ENCODE measurements at regions not wholly inside any gene's neighbourhood (a gene's known extent, or its start where the extent isn't known, plus 50 kb on each side); places are given as distances from the start of the nearest gene placed in this dataset.
A peak's percentile ranks its signal among the peaks of the same experiment; 100 is the strongest.

DNA sequence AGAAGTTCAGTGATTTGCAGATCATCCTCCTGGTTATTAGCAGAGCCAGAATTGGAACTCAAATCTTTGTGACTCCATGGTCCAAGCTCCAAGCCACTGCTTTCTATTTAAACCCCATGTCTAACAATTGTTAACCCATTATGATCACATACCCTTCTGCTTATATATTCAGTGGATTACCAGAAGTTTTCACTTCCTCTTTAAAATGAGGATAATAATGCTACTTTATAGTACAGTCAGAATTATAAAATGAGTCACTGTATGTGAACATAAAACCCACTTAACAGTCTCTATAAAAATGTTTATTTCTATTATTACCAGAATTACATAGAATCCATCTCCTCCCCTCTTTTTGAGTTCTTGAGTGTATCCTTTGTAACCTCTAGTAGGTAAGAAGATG is 550.7 kb upstream of the DPPA4 start:
- H3K9me3 ChIP-seq (ENCODE audit: low read depth), result no peaks in the 10 kb centered on the region
- DNase-seq (ENCODE audit: low spot score), result no peak
- no peaks in the 10 kb centered on the region for H3K79me2 ChIP-seq
- no peaks in the 10 kb centered on the region for H3K27me3 ChIP-seq
- H3K4me3 ChIP-seq, result no peak overlapping the region
- no peak overlapping the region for H3K27ac ChIP-seq
- no peaks in the 10 kb centered on the region for H3K4me1 ChIP-seq (ENCODE audit: insufficient read depth)
- TF ChIP-seq, protein P1, sequence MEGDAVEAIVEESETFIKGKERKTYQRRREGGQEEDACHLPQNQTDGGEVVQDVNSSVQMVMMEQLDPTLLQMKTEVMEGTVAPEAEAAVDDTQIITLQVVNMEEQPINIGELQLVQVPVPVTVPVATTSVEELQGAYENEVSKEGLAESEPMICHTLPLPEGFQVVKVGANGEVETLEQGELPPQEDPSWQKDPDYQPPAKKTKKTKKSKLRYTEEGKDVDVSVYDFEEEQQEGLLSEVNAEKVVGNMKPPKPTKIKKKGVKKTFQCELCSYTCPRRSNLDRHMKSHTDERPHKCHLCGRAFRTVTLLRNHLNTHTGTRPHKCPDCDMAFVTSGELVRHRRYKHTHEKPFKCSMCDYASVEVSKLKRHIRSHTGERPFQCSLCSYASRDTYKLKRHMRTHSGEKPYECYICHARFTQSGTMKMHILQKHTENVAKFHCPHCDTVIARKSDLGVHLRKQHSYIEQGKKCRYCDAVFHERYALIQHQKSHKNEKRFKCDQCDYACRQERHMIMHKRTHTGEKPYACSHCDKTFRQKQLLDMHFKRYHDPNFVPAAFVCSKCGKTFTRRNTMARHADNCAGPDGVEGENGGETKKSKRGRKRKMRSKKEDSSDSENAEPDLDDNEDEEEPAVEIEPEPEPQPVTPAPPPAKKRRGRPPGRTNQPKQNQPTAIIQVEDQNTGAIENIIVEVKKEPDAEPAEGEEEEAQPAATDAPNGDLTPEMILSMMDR (IDR thresholded peaks at IDR 0.05; ENCODE audit: poor library complexity), result no peak
- no peak for TF ChIP-seq EZH2phosphoT487 (IDR thresholded peaks at IDR 0.05; ENCODE audit: low read depth, severe bottlenecking, unreplicated experiment)
- TF ChIP-seq EZH2 (IDR thresholded peaks at IDR 0.05; ENCODE audit: borderline replicate concordance), result no peak
- H3K9me2 ChIP-seq (replicated peaks; ENCODE audit: insufficient read depth), result no peaks in the 10 kb centered on the region
- H4K20me1 ChIP-seq (ENCODE audit: insufficient read depth, poor library complexity, severe bottlenecking), result no peaks in the 10 kb centered on the region
- H3K4me2 ChIP-seq, result no peak overlapping the region
- H2AFZ ChIP-seq, result no peak overlapping the region
- no peaks in the 10 kb centered on the region for H3K36me3 ChIP-seq (replicated peaks; ENCODE audit: insufficient read depth, low read depth)

DNA sequence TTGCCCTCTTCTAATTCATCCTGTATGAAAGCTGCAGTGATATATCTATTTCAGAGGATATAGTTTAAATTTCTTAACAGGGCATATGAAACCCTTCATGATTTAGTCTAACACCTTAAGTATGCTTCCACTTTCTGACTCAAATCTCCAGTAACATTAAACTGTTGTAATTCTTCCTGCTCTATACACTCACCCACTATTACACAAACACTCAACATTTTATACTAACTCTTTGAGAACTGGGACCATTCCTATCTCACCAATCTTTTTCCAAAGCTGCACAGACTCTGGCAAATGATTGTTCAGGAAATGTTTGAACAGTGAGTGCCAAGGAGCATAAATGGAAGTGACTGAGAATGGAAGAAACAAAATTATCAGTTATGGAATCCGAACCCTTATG is 560.4 kb upstream of the DPPA4 start:
- Histone ChIP-seq H3K4me2 (no peak overlapping the region), H3K27me3 (no peaks in the 10 kb centered on the region), H4K20me1 (ENCODE audit: insufficient read depth, poor library complexity, severe bottlenecking) (no peaks in the 10 kb centered on the region), H3K9me2 (replicated peaks; ENCODE audit: insufficient read depth) (no peaks in the 10 kb centered on the region), H3K4me1 (ENCODE audit: insufficient read depth) (no peaks in the 10 kb centered on the region), H3K4me3 (no peak overlapping the region), H3K27ac (no peak overlapping the region), H3K9me3 (ENCODE audit: low read depth) (no peaks in the 10 kb centered on the region), H3K36me3 (replicated peaks; ENCODE audit: insufficient read depth, low read depth) (no peaks in the 10 kb centered on the region), H3K79me2 (no peaks in the 10 kb centered on the region), H2AFZ (no peak overlapping the region)
- no peak for TF ChIP-seq EZH2 (IDR thresholded peaks at IDR 0.05; ENCODE audit: borderline replicate concordance)
- TF ChIP-seq, protein P1 (IDR thresholded peaks at IDR 0.05; ENCODE audit: poor library complexity), result no peak
- TF ChIP-seq EZH2phosphoT487 (IDR thresholded peaks at IDR 0.05; ENCODE audit: low read depth, severe bottlenecking, unreplicated experiment), result no peak
- 71% methylated on average over 1 of the region's 1 CpG for WGBS (ENCODE audit: low lambda C conversion rate, missing lambda C conversion rate)
- no peak for DNase-seq (ENCODE audit: low spot score)

DNA sequence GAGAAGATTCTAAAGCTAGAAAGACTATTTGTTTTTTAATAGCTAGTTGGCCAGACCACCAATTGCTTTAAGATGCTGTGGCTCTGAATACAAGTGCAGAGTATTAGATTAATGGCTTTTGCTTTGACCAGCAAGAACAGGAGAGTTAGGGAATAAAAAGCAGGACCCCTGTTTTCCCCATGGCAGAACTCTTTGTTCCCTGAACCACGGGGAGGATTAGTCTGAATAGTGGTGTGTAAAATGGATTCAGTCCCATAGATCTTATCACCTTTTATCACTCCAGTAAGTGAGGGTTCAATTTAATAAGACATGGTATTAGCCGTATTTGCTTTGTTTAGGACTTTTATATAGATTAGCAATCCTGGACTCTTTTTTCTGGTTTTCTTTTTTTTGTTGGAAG is 562.6 kb upstream of the DPPA4 start:
- Histone ChIP-seq H3K4me1 (ENCODE audit: insufficient read depth) (no peaks in the 10 kb centered on the region), H3K9me3 (ENCODE audit: low read depth) (no peaks in the 10 kb centered on the region), H2AFZ (no peak overlapping the region), H4K20me1 (ENCODE audit: insufficient read depth, poor library complexity, severe bottlenecking) (no peaks in the 10 kb centered on the region), H3K27ac (no peak overlapping the region), H3K36me3 (replicated peaks; ENCODE audit: insufficient read depth, low read depth) (no peaks in the 10 kb centered on the region), H3K4me2 (no peak overlapping the region), H3K79me2 (no peaks in the 10 kb centered on the region), H3K4me3 (no peak overlapping the region), H3K27me3 (no peaks in the 10 kb centered on the region), H3K9me2 (replicated peaks; ENCODE audit: insufficient read depth) (no peaks in the 10 kb centered on the region)
- no peak for DNase-seq (ENCODE audit: low spot score)
- 31% methylated on average over 2 of the region's 2 CpGs for WGBS (ENCODE audit: low lambda C conversion rate, missing lambda C conversion rate)
- TF ChIP-seq EZH2 (IDR thresholded peaks at IDR 0.05; ENCODE audit: borderline replicate concordance) (no peak), EZH2phosphoT487 (IDR thresholded peaks at IDR 0.05; ENCODE audit: low read depth, severe bottlenecking, unreplicated experiment) (no peak)
- TF ChIP-seq, protein P1 (IDR thresholded peaks at IDR 0.05; ENCODE audit: poor library complexity), result no peak

DNA sequence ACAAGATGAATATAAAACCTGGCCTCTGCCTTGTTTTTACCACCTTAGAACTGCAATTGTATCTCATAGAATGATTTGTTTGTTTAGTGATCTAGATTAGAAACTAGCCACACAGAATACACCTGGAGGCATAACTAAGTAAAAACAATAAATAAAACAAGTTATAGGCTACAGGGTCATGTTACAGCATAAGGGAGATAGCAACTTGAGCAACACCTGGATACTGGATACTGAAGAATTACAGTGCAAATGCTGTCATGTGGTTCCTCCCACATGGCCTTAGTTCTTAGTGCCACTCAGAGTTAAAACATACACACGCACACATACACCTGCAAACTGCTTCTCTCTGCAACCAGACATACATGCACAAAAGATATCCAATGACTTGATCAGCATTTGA is 563.4 kb upstream of the DPPA4 start:
- H3K4me2 ChIP-seq, result no peak overlapping the region

More for the DNA sequence above, 563.4 kb upstream of the DPPA4 start:
- Histone ChIP-seq H3K79me2 (no peaks in the 10 kb centered on the region), H3K9me3 (ENCODE audit: low read depth) (no peaks in the 10 kb centered on the region), H3K27me3 (no peaks in the 10 kb centered on the region), H4K20me1 (ENCODE audit: insufficient read depth, poor library complexity, severe bottlenecking) (no peaks in the 10 kb centered on the region), H3K9me2 (replicated peaks; ENCODE audit: insufficient read depth) (no peaks in the 10 kb centered on the region), H3K4me3 (no peak overlapping the region), H3K36me3 (replicated peaks; ENCODE audit: insufficient read depth, low read depth) (no peaks in the 10 kb centered on the region), H2AFZ (no peak overlapping the region), H3K4me1 (ENCODE audit: insufficient read depth) (no peaks in the 10 kb centered on the region), H3K27ac (no peak overlapping the region)
- no peak for TF ChIP-seq EZH2phosphoT487 (IDR thresholded peaks at IDR 0.05; ENCODE audit: low read depth, severe bottlenecking, unreplicated experiment)
- TF ChIP-seq EZH2 (IDR thresholded peaks at IDR 0.05; ENCODE audit: borderline replicate concordance), result no peak
- TF ChIP-seq, protein P1 (IDR thresholded peaks at IDR 0.05; ENCODE audit: poor library complexity), result no peak
- peak; percentile 12 for DNase-seq (ENCODE audit: low spot score)
- 80% methylated on average over 1 of the region's 1 CpG for WGBS (ENCODE audit: low lambda C conversion rate, missing lambda C conversion rate)
